22Rv1 (cell line): ENCODE measurements at regions not wholly inside any gene's neighbourhood (a gene's known extent, or its start where the extent isn't known, plus 50 kb on each side); places are given as distances from the start of the nearest gene placed in this dataset.

ENCODE experiments used
- H3K27ac ChIP-seq: fragments of 450-650 bp; 2 replicates; pipeline ENCODE4 v1.5.1; 2017
- ZFX ChIP-seq: fragments of 450-650 bp; IDR thresholded peaks from 2 replicates; pipeline ENCODE4 v1.6.1; 2017; ENCODE audit warnings: antibody characterized with exemption, borderline replicate concordance
- TF ChIP-seq, protein P1 (sequence below): fragments of 450-650 bp; IDR thresholded peaks from 2 replicates; pipeline ENCODE4 v1.5.1; 2017; ENCODE audit warnings: mild to moderate bottlenecking

DNA sequence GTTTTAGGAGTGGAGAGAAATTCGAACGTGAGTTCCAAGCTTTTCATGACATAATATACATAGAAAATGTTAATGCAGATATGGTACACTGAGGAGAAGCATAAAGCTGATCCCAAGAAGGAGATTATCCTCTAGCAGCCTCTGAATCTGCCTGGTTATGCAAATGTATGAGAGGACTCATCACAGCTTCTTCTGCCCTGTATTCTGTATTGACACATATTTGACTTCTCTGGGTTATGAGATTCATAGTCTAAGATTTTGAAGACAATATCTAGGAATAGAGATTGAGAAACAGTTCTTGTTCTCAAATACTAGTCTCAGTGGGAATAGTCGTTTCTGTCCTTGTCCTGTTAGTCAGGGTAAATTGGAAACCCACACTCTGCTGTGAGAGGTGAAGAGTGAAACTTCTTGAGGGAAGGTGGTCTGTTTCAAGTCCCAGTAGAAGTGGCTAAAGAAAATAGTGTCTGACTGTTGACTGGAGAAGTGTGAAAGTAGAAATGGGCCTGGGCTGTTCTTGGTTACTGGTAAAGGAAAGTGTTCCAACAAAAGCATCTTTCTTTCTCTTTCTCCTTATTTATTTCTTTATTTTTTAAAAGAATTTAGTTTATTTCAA lies 1356.6 kb downstream of the SLITRK5 start:
- H3K27ac ChIP-seq, result no peak overlapping the region
- no peak for TF ChIP-seq ZFX
- TF ChIP-seq, protein P1, sequence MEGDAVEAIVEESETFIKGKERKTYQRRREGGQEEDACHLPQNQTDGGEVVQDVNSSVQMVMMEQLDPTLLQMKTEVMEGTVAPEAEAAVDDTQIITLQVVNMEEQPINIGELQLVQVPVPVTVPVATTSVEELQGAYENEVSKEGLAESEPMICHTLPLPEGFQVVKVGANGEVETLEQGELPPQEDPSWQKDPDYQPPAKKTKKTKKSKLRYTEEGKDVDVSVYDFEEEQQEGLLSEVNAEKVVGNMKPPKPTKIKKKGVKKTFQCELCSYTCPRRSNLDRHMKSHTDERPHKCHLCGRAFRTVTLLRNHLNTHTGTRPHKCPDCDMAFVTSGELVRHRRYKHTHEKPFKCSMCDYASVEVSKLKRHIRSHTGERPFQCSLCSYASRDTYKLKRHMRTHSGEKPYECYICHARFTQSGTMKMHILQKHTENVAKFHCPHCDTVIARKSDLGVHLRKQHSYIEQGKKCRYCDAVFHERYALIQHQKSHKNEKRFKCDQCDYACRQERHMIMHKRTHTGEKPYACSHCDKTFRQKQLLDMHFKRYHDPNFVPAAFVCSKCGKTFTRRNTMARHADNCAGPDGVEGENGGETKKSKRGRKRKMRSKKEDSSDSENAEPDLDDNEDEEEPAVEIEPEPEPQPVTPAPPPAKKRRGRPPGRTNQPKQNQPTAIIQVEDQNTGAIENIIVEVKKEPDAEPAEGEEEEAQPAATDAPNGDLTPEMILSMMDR, result no peak

DNA sequence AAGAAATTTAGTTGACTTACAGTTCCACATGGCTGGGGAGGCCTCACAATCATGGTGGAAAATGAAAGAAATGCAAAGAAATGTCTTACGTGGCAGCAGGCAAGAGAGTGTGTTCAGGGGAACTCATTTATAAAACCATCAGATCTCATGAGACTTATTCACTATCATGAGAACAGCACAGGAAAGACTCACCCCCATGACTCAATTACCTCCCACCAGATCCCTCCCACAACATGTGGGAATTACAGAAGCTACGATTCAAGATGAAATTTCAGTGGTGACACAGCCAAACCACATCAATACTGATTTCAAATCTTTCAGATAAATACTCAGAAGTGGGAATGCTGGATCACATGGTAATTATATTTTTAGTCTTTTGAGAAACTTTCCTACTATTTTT lies 1357.9 kb downstream of the SLITRK5 start:
- no peak overlapping the region for H3K27ac ChIP-seq
- no peak for TF ChIP-seq ZFX
- TF ChIP-seq, protein P1, result no peak

DNA sequence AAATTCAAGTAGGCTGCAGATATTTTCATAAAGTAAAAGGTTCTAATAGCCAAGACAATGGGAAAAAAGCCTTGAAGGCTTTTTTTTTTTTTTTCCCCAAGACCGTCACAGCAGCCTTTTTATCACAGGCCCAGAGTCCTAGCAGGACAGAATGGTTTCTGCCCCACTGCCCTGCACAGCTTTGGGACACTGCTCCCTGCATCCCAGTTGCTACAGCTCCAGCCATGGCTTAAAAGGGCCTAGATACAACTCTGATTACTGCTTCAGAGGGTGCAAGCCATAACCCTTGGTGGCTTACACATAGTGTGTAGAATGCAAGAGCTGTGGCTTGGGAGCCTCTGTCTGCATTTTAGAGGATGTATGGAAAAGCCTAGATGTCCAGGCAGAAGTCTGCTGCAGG lies 1362.8 kb downstream of the SLITRK5 start:
- TF ChIP-seq ZFX, result no peak
- TF ChIP-seq, protein P1, result no peak

DNA sequence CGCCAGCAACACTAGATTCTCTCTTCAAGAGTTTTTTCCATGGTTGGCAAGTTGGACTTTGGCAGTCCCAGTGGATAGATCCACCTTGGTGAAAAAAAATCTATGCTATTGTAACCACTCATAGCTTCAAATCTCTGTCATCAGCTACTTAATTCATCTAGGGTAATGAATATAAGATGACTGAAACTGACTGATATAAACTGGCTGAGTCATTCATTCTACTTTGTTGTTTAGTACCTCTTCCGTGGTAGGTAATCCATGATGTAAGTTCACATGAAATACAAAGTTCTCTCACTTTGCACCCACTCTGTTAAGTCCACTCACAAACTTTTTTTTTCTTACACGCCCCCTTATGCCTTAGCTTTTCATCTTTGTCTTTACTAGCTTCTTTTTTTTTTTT lies 1381.5 kb downstream of the SLITRK5 start:
- TF ChIP-seq ZFX, result no peak
- TF ChIP-seq, protein P1, result no peak
- H3K27ac ChIP-seq, result no peak overlapping the region

More for the DNA sequence above, 1362.8 kb downstream of the SLITRK5 start:
- H3K27ac ChIP-seq, result no peak overlapping the region

DNA sequence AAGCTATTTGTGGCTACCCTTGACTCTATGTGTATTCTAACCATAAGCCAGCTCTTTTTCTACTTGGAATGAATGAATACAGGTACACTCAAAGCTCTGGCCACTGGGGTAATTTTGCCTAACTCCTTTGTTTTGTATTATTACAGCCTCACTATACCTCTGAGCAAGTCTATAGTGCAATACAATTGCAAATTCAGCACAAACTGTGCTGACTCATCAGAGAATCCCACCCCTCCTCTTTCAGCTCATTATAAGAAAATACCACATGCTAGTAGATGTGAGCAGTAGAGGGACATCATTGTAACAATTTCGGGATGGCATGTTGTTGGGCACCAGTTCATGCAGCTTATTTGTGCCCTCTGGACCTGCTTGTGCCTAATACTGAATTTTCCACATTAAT lies 1382.2 kb downstream of the SLITRK5 start:
- TF ChIP-seq, protein P1, result no peak
- TF ChIP-seq ZFX, result no peak
- H3K27ac ChIP-seq, result no peak overlapping the region

DNA sequence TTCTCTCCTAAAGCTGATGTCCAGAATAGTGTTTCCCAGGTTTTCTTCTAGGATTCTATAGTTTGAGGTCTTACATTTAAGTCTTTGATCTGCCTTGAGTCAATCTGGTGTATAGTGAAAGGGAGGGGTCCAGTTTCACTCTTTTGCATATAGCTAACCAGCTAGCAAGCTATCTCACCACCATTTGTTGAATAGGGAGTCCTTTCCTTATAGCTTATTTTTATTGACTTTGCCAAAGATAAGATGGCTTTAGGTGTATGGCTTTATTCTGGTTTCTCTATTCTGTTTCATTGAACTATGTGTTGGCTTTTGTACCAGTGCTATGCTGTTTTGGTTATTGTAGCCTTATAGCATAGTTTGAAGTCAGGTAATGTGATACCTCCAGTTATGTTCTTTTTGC lies 1386.1 kb downstream of the SLITRK5 start:
- no peak for TF ChIP-seq ZFX
- TF ChIP-seq, protein P1, result no peak

DNA sequence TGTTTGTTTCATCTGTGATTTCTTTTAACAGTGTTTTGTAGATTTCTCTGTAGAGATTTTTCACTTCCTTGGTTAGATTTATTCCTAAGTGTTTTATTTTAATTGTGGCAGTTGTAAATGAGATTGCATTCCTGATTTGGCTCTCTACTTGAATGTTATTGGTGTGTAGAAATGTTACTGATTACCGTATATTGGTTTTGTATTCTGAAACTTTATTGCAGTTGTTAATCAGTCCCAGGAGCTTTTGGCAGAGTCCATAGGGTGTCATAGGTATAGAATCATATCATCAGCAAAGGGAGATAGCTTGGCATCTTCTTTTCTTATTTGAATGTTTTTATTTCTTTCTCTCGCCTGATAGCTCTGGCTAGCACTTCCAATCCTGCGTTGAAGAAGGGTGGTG lies 1386.7 kb downstream of the SLITRK5 start:
- TF ChIP-seq ZFX, result no peak
- TF ChIP-seq, protein P1, result no peak
- no peak overlapping the region for H3K27ac ChIP-seq

More for the DNA sequence above, 1386.1 kb downstream of the SLITRK5 start:
- H3K27ac ChIP-seq, result no peak overlapping the region
